ENCODE measurements at regions not wholly inside any gene's neighbourhood (a gene's known extent, or its start where the extent isn't known, plus 50 kb on each side); places are given as distances from the start of the nearest gene placed in this dataset.

DNA sequence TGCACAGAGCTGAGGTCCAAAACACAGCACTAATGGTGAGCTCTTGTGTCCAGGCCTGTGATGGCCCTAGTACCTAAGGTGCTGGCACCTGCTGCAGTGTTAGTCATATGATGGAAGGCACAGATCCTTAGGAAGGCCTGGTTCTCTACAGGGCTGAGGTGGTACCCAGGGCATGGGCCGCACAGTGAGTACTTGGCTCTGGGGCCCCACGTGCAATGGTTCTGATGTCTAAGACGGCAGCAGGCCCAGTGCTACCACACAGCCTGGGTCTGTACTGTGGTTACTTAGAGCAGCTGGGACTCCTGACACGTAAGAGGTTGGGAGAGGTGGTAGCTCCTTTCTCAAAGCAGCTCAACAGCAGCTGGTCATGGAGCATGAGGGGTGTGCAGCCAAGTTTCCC, 70.6 kb upstream of the MAGI2 start (continued):
- TF ChIP-seq ZNF232 (CRISPR knock-in tag; IDR thresholded peaks at IDR 0.05) (no peak), USF1 (CRISPR knock-in tag; IDR thresholded peaks at IDR 0.05) (no peak), ZNF219 (CRISPR knock-in tag; IDR thresholded peaks at IDR 0.05; ENCODE audit: borderline replicate concordance) (no peak), ZNF121 (CRISPR knock-in tag; IDR thresholded peaks at IDR 0.05) (no peak), ZNF138 (CRISPR knock-in tag; conservative IDR thresholded peaks at IDR 0.05) (no peak), KAT7 (CRISPR knock-in tag; IDR thresholded peaks at IDR 0.05; ENCODE audit: borderline replicate concordance) (no peak)
- TF ChIP-seq, protein P1, sequence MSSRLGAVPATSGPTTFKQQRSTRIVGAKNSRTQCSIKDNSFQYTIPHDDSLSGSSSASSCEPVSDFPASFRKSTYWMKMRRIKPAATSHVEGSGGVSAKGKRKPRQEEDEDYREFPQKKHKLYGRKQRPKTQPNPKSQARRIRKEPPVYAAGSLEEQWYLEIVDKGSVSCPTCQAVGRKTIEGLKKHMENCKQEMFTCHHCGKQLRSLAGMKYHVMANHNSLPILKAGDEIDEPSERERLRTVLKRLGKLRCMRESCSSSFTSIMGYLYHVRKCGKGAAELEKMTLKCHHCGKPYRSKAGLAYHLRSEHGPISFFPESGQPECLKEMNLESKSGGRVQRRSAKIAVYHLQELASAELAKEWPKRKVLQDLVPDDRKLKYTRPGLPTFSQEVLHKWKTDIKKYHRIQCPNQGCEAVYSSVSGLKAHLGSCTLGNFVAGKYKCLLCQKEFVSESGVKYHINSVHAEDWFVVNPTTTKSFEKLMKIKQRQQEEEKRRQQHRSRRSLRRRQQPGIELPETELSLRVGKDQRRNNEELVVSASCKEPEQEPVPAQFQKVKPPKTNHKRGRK (CRISPR knock-in tag; IDR thresholded peaks at IDR 0.05; ENCODE audit: borderline replicate concordance), result no peak
- TF ChIP-seq, protein P2, sequence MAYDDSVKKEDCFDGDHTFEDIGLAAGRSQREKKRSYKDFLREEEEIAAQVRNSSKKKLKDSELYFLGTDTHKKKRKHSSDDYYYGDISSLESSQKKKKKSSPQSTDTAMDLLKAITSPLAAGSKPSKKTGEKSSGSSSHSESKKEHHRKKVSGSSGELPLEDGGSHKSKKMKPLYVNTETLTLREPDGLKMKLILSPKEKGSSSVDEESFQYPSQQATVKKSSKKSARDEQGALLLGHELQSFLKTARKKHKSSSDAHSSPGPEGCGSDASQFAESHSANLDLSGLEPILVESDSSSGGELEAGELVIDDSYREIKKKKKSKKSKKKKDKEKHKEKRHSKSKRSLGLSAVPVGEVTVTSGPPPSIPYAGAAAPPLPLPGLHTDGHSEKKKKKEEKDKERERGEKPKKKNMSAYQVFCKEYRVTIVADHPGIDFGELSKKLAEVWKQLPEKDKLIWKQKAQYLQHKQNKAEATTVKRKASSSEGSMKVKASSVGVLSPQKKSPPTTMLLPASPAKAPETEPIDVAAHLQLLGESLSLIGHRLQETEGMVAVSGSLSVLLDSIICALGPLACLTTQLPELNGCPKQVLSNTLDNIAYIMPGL (CRISPR knock-in tag; IDR thresholded peaks at IDR 0.05), result no peak

GRCh38 chr7:79523436-79523835, 70.0 kb upstream of the MAGI2 start:
- CTCF ChIA-PET, result no interaction called here

GRCh38 chr7:79520543-79520942, 67.1 kb upstream of the MAGI2 start:
- Mint-ChIP-seq H3K9me3 (no peaks in the 10 kb centered on the region), H3K4me1 (peaks cover 5% of the 10 kb centered on the region), H3K27me3 (ENCODE audit: low read depth) (no peaks in the 10 kb centered on the region), H3K36me3 (no peaks in the 10 kb centered on the region), H3K4me3 (no peak overlapping the region), H3K27ac (no peak overlapping the region)
- ChIA-PET POLR2A (no interaction called here), CTCF (no interaction called here)
- no peak for TF ChIP-seq ZMAT4 (CRISPR knock-in tag; IDR thresholded peaks at IDR 0.05)
- no peak for TF ChIP-seq ZNF121 (CRISPR knock-in tag; IDR thresholded peaks at IDR 0.05)
- TF ChIP-seq FOXP1 (CRISPR knock-in tag; IDR thresholded peaks at IDR 0.05; ENCODE audit: borderline replicate concordance), result no peak
- TF ChIP-seq ZNF317 (CRISPR knock-in tag; IDR thresholded peaks at IDR 0.05; ENCODE audit: borderline replicate concordance, low read depth), result no peak
- no peak for TF ChIP-seq GABPB1 (CRISPR knock-in tag; IDR thresholded peaks at IDR 0.05)
- TF ChIP-seq, protein P3, sequence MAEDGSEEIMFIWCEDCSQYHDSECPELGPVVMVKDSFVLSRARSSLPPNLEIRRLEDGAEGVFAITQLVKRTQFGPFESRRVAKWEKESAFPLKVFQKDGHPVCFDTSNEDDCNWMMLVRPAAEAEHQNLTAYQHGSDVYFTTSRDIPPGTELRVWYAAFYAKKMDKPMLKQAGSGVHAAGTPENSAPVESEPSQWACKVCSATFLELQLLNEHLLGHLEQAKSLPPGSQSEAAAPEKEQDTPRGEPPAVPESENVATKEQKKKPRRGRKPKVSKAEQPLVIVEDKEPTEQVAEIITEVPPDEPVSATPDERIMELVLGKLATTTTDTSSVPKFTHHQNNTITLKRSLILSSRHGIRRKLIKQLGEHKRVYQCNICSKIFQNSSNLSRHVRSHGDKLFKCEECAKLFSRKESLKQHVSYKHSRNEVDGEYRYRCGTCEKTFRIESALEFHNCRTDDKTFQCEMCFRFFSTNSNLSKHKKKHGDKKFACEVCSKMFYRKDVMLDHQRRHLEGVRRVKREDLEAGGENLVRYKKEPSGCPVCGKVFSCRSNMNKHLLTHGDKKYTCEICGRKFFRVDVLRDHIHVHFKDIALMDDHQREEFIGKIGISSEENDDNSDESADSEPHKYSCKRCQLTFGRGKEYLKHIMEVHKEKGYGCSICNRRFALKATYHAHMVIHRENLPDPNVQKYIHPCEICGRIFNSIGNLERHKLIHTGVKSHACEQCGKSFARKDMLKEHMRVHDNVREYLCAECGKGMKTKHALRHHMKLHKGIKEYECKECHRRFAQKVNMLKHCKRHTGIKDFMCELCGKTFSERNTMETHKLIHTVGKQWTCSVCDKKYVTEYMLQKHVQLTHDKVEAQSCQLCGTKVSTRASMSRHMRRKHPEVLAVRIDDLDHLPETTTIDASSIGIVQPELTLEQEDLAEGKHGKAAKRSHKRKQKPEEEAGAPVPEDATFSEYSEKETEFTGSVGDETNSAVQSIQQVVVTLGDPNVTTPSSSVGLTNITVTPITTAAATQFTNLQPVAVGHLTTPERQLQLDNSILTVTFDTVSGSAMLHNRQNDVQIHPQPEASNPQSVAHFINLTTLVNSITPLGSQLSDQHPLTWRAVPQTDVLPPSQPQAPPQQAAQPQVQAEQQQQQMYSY (CRISPR knock-in tag; IDR thresholded peaks at IDR 0.05), result no peak
- TF ChIP-seq, protein P4, sequence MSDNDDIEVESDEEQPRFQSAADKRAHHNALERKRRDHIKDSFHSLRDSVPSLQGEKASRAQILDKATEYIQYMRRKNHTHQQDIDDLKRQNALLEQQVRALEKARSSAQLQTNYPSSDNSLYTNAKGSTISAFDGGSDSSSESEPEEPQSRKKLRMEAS (CRISPR knock-in tag; IDR thresholded peaks at IDR 0.05), result no peak
- TF ChIP-seq ETV6 (CRISPR knock-in tag; IDR thresholded peaks at IDR 0.05), result no peak
- no peak for TF ChIP-seq NFATC4 (CRISPR knock-in tag; IDR thresholded peaks at IDR 0.05)
- no peak for DNase-seq (ENCODE audit: low spot score)
- ATAC-seq, result no peak

More at GRCh38 chr7:79523436-79523835, 70.0 kb upstream of the MAGI2 start:
- Mint-ChIP-seq H3K27me3 (ENCODE audit: low read depth) (no peaks in the 10 kb centered on the region), H3K36me3 (no peaks in the 10 kb centered on the region), H3K9me3 (no peaks in the 10 kb centered on the region), H3K4me3 (no peak overlapping the region), H3K27ac (no peak overlapping the region), H3K4me1 (peaks cover 3% of the 10 kb centered on the region)
- POLR2A ChIA-PET, result no interaction called here
- no peak for ATAC-seq
- TF ChIP-seq, protein P5, sequence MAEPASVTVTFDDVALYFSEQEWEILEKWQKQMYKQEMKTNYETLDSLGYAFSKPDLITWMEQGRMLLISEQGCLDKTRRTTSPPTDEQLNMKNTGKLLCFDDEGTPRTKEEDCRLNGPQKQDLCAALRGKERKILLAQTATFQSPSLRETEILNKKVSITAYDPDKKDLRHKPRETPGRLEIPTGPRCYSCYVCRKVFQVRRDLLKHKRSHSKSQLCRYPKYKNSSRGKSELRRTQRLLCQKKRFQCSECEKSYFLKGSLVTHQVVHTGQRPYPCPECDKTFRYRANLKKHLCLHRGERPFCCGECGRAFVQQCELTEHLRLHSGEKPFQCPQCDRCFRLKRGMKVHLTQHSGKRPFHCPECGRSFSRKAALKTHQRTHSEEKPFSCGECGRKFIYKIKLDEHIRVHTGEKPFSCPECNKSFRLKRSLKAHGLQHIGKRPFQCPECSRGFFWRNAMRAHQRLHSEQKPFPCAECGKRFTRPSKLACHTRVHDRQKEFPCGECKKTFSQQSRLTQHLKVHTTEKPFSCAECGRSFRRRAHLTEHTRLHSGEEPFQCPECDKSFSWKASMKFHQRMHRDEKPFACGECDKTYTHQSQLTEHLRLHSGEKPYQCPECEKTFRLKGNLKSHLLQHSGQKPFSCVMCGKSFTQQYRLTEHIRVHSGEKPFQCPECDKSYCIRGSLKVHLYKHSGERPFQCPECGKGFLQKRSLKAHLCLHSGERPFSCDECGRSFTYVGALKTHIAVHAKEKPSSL (CRISPR knock-in tag; conservative IDR thresholded peaks at IDR 0.05), result no peak
- DNase-seq (ENCODE audit: low spot score), result no peak
